ENCODE measurements at regions not wholly inside any gene's neighbourhood (a gene's known extent, or its start where the extent isn't known, plus 50 kb on each side); places are given as distances from the start of the nearest gene placed in this dataset.

DNA sequence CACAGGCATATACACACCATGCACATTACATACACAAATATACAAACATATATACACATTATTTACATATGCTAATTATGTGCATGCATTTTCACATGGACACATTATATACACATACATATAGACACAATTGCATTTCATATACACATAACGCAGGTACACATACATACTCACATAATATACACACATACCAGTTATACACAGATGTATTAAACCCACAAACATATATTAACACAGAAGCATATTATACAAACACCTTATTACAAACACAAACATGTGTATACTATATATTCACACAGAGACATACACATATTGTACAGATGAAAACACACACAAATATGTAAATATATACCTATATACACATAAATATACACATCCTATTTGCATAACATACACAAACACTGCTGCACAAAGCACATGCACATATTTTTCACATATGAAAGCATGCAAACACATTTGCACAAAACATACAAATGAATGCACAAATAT lies 140.2 kb downstream of the VEGFA start:
- TF ChIP-seq, protein P1, sequence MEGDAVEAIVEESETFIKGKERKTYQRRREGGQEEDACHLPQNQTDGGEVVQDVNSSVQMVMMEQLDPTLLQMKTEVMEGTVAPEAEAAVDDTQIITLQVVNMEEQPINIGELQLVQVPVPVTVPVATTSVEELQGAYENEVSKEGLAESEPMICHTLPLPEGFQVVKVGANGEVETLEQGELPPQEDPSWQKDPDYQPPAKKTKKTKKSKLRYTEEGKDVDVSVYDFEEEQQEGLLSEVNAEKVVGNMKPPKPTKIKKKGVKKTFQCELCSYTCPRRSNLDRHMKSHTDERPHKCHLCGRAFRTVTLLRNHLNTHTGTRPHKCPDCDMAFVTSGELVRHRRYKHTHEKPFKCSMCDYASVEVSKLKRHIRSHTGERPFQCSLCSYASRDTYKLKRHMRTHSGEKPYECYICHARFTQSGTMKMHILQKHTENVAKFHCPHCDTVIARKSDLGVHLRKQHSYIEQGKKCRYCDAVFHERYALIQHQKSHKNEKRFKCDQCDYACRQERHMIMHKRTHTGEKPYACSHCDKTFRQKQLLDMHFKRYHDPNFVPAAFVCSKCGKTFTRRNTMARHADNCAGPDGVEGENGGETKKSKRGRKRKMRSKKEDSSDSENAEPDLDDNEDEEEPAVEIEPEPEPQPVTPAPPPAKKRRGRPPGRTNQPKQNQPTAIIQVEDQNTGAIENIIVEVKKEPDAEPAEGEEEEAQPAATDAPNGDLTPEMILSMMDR (IDR thresholded peaks at IDR 0.05): no peak
- TF ChIP-seq EP300 (IDR thresholded peaks at IDR 0.05) (no peak), POLR2AphosphoS5 (IDR thresholded peaks at IDR 0.05) (no peak), POLR2A (IDR thresholded peaks at IDR 0.05) (no peak)

All from sigmoid colon (tissue), 4 donors.